Activated CD8-positive, alpha-beta memory T cell treated with anti-CD3 and anti-CD28 coated beads for 24 hours (primary cell): ENCODE measurements at regions not wholly inside any gene's neighbourhood (a gene's known extent, or its start where the extent isn't known, plus 50 kb on each side); places are given as distances from the start of the nearest gene placed in this dataset.
"Not testable (repeated sequence)": the region's sequence is repeated elsewhere in the genome, so short reads cannot be mapped to it uniquely, and the experiment has no call there.

Experiments
- DNase-seq: peaks from one replicate; pipeline ENCODE4 v3.0.0-alpha.2; 2020

DNA sequence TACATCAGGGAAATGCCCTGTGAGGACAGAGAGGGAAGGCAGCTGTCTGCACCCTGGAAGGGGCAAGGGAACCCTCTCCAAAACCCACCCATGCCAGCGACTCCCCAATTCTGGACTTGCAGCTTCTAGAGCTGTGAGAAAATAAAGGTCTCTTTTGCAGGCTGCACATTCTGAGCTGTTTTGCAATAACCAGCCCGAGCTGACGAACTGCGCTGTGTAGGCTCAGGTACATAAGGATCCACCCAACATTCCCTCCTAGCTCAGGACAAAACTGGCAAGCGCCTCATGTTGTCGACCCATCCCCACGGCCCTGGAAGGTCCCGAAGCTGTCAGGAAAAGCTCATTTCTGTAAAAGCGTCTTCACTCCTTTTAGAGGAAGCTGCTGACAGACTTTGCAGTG is 271.8 kb downstream of the CRLF2 start:
- peak; percentile 24 for DNase-seq

GRCh38 chrX:936979-937769 is 275.3 kb downstream of the CRLF2 start:
- DNase-seq = peak; percentile 17

- DNase-seq = no peak
These were observed 278.8 kb downstream of the CRLF2 start for GRCh38 chrX:933611-934010.

GRCh38 chrX:928606-929005 is 283.8 kb downstream of the CRLF2 start:
- no peak for DNase-seq

DNA sequence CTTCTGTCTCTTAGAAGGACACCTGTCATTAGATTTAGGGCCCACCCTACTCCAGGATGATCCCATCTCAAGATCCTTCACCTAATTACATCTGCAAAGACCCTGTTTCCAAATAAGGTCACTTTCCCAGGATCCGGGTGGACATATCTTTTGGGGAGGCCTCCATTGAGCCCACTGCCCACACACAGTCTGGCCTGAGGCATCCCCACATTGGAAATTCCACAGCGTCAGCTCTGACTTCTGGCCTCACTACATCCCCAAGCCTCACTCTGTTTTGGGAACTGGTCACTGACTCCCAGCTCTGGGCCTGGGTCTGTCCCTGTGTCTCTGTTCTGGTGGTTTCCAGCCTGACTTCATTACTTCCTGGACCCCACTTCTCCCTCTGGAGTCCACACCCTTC is 285.5 kb downstream of the CRLF2 start:
- no peak for DNase-seq

DNA sequence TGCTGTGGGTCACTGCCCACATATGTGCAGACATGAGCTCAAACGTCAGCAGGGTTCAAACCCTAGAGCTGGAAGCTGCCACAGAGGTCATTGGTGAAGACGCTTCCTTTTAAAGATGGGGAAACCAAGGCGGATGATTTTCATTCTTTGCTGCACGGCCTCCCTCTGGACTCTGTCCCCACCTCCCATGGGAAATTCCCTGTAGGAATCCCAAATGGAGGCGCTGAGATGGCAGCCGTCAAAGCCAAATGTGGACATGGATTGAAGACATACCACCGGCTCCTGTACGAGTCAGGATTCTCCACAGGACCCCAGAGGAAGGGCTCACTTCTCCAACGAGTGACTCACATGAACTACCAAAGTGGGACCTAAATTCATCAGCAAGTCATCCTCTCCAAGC is 286.4 kb downstream of the CRLF2 start:
- peak; percentile 21 for DNase-seq

DNA sequence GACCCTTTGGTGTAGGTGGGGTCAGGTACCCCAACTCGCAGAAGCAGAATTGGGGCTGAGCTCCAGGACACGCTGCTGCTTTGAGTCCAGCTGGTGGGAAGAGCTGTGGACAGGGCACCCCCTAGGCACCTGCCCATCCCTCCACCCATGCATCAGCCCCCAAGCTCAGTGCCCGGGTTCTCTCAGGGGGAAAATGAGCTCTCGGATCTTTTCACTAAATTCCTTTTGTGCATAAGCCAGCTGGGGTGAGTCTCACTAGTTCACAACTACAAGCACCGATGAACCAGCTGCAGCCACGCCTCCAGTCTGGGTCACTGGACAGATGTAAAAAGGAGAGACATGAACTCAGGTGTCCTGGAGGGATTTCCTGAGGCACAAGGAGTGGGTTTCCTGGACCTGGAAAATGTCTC is 286.8 kb downstream of the CRLF2 start:
- peak; percentile 43 for DNase-seq

- no peak for DNase-seq
These were observed 287.4 kb downstream of the CRLF2 start for GRCh38 chrX:925094-925493.

- peak; percentile 9 for DNase-seq
These were observed 288.4 kb downstream of the CRLF2 start for GRCh38 chrX:924017-924416.

GRCh38 chrX:920234-920799 is 289.7 kb downstream of the SHOX start:
- DNase-seq = no peak

GRCh38 chrX:916230-916599 is 285.6 kb downstream of the SHOX start:
- no peak for DNase-seq

DNA sequence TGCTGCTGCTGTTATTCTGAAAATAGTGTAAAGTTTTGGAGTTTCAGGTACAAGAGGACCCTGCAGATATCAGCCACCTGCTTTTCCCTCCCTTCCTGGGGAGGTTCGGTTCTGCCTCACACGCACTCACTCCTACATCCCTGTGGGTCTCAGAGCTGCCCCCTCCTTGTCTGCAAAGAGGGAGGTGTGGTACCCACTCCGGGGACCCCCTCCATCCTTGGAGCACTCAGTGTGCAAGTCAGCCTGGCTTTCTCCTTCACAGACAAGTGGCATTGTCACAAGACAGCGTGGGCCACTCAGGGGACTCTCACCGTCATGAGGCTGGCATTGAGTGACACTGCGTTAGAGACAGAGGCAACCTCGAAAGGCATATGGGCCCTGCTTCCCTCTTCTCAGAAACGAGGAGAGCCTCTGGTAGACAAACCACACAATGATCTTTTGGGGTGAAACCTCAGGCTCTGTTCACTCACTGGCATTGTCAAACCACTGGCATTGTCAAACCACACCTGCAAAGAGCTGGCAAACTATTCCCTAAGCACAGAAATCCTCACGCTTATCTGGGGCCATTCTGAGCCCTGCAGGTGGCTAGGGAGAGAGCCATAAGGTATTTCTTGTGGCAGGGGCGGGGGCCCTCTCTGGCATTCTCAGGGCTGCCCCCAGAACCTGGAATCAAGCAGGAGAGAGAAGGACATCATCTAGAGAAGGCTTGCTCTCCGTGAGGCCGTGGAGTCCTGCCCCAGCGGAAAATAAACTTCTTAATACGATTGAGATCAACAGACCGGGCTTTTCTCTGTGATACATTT is 285.0 kb downstream of the SHOX start:
- DNase-seq = no peak

DNA sequence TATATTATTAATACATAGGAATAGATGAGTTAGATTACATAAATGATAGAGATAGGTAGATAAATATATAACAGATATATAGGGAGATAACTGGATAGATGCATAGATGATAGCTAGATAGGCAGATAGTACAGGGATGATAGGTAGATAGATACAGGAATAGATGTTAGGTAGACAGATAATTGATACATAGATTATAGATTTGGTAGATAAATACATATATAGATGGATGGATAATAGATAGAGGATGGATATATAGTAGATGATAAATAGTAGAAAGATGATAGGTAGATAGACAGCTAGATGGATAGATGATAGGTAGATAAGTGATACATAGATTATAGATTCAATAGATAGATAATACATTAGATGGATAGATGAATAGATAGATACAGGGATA is 283.6 kb downstream of the SHOX start:
- DNase-seq = no peak

GRCh38 chrX:912677-913076 is 282.1 kb downstream of the SHOX start:
- no peak for DNase-seq

GRCh38 chrX:909068-909467 is 278.5 kb downstream of the SHOX start:
- not testable (repeated sequence) for DNase-seq

- DNase-seq = no peak
These were observed 276.0 kb downstream of the SHOX start for GRCh38 chrX:906586-906985.

DNA sequence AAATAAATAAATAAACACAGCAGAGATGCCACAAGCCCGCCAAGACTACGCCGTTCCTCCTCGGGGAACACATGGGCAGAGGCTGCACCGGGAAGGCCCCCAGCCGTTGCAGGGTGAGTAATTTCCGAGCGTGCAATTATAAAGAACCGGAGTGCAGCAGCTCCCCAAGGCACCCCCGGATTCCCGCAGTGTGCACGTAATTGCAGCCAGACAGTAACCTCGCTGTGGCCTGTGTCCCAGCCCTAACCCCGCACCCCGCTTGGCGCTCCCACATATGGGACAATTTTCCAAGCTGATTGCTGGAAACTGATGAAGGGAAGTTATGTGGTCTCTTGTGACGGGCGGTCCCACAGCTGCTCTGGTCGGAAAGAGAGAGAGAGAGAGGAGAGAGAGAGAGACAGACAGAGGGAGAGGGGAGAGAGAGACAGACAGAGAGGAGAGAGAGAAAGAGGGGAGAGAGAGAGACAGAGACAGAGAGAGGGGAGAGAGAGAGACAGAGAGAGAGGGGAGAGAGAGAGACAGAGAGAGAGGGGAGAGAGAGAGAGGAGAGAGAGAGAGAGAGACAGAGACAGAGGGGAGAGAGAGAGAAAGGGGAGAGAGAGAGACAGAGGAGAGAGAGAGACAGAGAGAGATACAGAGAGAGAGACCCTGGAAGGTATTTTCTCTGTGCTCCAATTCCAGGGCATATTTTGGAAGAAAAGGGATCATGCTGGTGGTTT is 275.4 kb downstream of the SHOX start:
- no peak for DNase-seq

DNA sequence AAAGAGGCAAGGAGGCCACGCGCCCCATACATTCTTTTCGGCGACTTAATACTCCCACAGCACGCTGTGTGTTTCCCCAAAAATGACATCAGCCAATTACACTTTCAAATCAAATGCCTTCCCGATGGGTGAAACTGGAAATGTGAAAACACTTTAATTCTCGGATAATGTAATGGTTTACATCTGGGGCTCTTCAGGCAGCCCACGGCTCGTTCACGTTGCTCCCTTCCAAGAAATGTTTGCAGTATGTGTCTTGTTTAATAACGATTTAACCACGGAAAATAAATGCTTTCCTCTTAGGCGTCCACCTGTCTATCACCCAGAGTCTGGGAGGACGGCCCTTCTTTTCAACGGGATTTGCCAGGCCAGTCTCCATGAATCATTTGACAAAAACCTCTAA is 272.5 kb downstream of the SHOX start:
- no peak for DNase-seq

- no peak for DNase-seq
These were observed 265.7 kb downstream of the SHOX start for GRCh38 chrX:896256-896655.

GRCh38 chrX:889966-890651 is 259.5 kb downstream of the SHOX start:
- DNase-seq = no peak

DNA sequence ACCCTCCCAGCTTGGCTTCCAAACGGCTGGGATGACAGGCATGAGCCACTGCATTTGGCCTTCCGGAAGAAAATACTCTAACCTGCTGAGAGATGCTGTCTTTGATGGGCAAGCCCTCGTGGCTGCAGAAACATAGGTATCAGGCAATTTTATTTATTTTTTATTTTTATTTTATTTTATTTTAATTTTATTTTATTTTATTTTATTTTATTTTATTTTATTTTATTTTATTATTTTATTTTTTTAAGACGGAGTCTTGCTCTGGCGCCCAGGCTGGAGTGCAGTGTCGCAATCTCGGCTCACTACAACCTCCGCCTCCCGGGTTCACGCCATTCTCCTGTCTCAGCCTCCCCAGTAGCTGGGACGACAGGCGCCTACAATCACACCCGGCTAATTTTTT is 257.1 kb downstream of the SHOX start:
- DNase-seq = not testable (repeated sequence)

DNA sequence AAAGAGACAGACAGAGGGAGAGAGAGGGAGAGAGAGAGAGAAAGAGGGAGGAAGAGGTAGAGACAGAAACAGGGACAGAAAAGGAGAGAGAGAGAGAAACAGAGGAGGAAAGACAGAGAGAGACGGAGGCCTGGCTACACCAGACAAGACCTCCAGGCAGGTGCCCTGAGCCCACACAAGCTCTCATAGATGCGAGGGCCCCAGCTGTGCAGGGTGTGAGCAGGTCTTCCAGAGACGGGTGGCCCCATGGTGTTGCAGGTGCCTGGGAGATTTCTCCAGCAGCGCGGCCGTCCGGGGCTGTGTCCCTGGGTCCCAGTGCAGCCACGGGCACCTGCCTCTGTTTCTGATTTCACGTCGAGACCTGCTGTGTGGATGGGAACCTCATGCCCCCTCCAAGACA is 253.0 kb downstream of the SHOX start:
- DNase-seq = no peak
